ENCODE measurements at regions not wholly inside any gene's neighbourhood (a gene's known extent, or its start where the extent isn't known, plus 50 kb on each side); places are given as distances from the start of the nearest gene placed in this dataset.

DNA sequence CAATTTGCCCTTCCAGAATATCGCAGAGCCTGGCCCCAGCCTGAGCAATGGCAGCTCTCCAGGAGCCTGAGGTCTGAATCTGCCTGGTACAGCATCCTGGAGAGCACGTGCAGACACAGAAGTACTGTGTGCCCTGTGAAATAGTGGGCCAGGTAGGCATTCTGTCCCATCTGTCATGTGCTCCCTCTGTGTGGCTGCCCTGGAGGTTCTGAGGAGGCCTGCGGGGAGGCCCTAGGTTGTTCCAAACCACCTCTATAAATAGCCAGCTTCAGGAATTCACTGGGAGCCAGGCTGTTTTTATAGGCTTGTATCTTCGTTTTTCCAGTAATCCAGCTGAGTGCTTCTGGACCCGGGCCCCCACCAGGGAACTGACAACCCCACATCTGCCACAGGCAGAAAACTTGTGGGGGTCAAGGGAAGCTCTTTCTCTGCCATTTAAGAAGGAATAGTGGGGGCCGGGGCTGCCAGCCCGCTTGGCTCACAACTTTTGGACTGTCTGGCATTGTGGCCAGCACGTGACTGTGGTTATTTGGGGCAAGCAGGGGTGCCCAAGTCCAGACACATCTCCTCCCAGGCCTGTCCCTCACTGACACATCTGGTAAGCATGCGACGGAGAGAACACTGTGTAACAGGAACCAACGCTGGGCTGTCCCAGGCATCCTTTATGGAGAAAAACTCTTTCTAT, 356.3 kb upstream of the TNRC6C start:
- no peak for DNase-seq (ENCODE audit: low spot score)

DNA sequence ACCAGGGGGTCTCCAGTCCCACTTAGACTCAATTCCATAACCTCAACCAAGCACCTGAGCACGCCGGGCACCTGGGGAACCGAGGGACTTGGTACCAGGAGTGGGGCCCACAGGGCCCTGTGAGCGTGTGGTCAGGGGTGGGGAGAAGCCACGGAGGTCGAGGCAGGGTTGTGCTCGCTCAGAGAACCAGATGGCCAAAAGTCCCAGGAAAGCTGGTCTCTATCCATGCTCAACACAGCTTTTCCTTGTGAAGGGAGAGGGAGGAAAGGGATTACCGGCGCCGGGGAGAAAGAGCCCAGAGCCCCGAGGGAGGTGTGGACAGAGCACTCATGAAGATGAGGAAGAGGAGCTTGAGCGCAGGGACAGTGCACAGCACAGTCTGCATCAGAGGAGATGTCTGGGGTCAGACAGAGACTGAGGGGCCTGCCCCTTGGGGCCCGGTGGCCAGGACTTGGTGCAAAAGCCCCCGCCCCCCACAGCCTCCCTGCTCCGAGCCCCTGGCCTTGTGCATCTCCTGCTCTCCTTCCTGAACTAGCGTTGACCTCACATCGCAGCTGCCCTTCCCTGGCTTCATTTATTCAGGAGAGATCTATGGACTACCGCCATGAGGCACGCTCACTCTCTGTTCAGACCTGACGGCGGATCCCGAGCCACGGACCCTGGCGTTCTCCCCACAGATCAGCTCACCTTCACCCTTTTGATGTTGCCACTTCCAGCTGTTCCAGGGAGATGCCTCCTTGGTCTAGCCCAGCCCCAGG, 355.4 kb upstream of the TNRC6C start:
- no peak for DNase-seq (ENCODE audit: low spot score)

DNA sequence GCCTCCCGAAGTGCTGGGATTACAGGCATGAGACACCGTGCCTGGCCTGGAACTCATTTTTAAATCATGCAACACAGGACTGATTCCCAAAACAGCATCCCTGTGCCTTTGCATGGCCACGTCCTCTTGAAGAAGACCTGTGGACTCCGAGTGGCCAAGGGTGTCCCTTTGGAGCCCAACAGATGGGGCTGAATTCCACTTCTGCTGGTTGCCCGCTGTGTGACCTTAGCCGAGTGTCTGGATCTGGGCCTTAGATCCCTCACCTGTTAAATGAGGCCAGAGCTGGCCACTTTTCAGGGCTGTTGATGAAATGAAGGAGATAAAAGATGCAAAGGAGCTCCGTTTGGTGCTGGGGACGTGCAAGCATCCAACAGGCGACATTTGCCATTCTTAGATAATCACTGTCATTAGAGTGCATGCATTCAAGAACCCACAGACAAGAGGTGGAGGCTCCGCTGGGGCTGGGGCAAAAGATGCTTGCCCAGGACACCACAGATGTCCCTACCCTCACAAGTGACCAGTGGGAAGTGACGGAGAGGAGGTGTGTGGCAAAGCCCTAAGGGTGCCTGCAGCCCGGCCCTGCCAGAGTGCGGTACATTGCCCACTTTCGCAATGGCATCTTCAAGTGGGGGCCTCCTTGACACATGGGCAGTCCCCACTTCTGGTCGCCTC, 354.1 kb upstream of the TNRC6C start:
- DNase-seq (ENCODE audit: low spot score): no peak

DNA sequence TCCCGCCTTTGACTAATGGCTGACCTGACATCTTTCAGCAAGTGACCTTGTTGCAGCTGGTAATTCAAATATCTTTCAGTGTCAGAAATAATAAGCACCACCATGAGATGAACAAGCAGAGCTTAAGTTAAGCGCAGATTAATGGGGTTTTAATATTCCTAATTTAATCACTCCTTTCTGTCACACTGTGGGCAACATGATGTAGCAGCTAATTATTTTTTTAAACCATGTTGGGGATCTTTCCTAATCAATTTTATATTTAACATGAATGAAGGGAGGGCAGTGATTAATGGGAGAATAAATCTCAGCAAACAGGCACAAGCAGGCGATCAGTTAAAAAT, 353.6 kb upstream of the TNRC6C start:
- no peak for DNase-seq (ENCODE audit: low spot score)

DNA sequence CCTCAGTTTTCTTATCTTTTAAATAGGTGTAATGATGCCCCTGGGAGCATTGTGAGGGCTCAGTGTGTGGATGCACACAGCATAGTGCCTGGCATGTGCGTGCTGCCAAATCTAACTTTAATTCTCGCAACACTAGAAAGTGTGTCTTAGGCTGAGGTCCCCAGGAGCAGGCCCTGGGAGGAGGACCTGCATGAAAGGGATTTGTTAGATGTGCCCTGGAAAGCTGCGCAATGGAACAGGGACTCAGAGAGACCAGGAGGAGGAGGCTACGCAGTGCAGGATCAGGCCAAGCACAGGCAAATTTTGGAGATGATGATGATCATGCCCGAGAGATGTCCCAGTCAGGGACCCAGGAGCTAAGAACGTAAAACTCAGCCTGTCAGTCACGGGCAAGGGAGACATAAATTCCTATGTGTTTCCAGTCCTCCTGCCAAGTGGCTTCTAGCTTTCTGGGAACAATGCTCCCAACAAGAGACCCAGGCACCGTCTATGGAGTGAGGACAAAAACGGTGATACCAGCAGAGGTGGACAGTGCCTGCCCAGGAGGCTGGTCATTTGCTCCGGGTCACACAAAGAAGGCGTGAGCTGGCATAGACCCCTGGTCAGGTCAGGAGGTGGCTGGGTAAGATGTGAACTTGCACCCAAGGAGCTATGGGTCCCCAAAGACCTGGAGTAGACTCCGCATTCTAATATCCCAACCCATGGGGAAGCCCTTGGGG, 352.2 kb upstream of the TNRC6C start:
- no peak for DNase-seq (ENCODE audit: low spot score)

DNA sequence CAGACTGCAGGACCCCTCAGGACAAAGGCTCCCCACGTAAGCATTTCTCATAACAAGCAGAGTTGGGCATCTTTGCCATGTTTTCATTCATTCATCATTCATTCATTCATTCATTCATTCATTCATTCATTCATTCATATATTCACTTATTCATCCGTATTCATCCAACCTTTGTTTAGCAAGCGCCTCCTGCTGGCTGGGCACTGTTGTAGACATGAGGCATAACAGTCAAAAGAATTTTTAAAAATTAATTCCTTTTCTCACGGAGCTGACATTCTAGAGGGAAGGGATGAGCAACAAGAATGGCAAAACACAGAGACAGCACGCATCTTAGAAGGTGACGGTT, 351.7 kb upstream of the TNRC6C start:
- no peak for DNase-seq (ENCODE audit: low spot score)

DNA sequence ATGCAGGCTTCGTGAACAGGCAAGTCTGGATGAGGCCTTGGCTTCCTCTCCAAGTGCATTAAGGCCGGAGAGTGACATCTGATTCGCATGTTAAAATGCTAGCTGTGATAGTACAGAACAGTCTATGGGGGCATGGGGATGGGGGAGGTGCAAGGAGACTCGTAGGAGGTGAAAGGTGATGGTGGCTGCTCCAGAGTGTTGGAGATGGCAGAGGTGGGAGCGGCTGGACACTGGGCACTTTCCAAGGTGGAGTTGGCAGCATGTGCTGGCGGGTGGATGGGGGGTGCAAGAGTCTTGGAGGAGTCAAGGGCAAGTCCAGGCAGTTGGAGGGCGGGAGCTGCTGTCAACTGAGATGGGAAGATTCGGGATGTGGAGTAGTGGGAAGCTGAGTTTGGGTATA, 350.9 kb upstream of the TNRC6C start:
- no peak for DNase-seq (ENCODE audit: low spot score)

DNA sequence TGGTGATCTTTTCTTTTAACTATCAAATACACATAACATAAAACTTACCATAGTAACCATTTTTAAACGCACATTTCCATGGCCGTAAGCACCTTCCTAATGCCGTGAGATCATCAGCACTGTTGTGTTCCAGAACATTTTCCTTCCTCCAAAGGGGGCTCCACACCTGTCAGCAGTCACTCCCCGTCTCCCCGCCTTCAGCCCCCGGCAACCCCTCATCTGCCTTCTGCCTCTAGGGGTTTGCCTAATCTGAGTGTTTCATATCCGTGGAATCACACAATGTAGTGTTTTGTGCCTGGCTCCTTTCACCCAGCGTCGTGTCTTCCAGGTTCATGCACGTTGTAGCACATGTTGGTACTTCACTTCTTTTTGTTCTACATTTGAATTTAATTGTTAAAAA, 350.1 kb upstream of the TNRC6C start:
- no peak for DNase-seq (ENCODE audit: low spot score)

DNA sequence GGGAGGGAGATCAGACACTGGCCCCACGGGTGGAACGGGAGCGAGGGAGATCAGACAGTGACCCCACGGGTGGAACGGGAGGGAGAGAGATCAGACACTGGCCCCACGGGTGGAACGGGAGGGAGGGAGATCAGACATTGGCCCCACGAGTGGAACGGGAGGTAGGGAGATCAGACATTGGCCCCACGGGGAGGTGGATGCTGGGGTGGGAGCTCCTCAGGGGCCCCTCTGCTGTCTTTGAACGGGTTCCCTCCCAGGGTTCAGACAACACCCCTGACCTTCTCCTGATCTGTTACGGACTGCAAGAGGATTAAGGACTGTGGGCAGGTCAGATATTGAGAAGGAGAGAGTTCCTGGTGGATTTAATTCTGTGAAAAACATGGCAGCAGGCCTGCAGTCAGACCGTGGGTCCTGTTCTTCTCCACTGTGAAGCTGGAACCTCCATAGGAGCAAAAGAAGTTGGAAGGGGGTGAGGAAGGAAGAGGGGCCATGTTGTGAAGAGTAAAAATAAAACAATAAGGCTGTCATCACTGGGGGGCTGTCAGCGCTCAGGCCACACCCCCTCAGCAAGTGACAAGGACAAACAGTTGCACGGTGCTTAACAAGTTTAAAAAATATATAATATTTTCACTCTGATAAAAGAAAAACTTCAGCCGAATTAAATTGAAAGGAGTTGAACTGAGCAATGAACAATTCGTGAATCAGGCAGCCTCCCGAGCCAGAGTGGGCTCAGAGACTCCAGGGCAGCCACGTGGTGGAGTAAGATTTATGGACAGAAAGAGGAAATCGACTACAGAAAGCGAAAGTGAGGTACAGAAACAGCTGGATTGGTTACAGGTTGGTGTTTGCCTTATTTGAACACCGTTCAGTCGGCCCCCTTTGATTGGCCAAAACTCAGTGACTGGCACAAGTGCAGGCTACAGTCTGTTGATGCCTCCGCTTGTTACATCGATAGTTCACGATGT, 348.7 kb upstream of the TNRC6C start:
- no peak for DNase-seq (ENCODE audit: low spot score)

DNA sequence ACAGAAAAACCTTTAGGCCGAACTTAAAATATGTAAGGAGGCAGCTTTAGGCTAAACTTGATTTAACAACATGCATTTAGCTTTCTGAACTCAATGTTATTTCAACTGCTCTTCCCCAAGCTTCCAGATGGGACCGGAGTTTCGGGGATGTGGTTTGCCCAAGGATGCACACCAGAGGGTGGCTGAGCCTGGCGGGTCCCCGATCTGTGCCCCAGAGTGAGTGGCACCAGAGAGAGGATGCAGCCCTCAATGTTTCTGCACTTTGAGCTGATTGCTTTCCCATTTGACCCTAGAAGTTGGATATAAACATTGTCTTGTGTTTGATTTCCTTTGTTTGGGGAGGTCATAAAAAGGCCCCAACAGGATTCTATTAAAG, 348.0 kb upstream of the TNRC6C start:
- DNase-seq (ENCODE audit: low spot score): no peak

DNA sequence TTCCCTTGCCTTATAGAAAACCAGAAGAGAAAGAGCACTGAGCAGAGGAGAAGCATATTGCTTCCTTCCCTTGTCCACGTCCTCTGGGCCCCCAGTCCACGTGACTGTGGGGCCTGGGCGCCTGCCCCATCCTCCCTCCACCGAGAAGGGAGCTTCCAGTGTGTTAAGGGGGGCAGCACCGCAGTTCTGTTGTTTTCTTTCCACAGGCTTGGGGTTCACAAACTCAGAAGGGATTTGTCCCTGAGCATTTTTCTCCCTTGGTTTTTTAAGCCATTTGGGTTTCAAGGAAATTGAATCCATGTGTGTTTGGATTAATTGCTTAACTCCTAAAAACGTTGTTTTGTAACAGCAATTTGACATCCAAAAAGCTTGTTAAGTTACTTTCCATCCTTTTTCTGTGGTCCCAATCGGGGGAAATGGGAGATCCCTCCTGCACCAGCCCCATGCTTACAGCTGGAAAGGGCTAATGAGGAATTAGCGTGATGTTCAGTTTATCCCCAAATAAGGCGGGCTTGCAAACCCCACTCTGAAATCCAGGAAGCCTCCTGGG, 347.5 kb upstream of the TNRC6C start:
- DNase-seq (ENCODE audit: low spot score): no peak

DNA sequence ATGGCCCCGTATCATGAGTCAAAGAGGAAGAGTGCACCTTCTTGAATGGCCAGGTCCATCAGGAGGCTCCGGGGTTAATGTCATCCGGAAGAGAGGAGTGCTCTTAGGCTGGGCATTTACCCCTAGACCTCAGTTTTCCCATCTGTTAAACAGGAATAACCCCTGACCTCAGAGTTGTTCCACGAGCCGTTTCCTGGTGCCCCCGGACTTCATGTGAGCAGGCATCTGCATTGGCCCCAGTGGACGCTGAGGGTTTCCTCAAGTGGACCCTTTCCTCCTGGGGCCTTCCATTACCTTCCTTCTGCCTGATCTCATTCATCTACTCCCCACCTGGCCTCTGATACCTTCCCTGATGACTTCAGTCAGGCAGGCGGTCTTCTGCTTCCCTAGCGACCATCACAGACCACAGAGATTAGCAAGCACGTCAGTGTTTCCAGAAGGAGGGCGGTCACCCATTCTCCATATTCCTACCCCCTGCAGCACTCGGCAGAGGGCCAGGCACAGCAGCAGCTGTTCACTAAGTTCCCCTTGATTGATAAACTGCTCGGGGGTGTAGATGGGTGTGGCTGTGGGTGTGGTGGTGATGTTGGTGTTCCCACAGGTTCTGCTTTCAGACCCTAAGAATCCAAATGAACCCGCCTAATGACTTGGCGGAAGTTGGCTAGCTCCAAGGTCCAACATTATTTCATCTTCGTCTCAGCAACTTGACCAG, 346.6 kb upstream of the TNRC6C start:
- no peak for DNase-seq (ENCODE audit: low spot score)

DNA sequence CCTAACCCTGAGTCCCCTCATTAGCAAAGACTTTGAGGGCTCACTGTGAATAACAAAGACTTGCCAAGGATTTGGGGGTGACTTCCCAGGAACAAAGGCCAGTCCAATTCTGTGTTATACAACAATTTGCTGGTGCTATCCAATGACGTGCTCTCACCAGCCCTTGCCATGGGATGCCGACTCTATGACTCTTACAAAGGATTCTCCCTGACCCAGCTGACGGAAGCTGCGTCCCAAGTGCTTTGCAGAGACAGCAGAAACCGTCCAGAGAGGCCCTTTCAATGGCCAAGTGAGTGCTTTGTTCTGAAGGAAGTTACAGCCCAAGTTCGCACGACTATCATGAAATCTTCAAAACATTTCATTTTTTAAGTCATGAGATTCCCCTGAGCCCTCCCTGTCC, 345.3 kb upstream of the TNRC6C start:
- DNase-seq (ENCODE audit: low spot score): no peak

DNA sequence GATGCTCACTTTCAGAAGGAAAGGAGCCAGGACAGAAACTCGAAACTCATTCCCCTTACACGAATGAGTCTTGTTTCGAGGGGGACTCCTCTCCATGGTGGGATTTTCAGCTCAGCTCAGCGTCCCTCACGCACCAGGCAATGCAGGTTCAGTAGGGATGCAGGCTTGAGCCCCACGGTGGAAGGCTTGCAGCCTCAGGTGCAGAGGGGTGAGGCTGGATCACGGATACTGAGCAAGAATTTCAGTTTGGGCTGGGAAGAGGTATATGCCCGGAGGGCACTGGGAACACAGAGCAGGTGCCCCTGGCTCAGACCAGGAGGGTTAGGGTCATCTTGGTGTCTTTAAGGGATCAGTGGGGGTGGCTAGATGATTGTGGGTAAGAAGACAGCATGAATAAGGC, 344.9 kb upstream of the TNRC6C start:
- no peak for DNase-seq (ENCODE audit: low spot score)

DNA sequence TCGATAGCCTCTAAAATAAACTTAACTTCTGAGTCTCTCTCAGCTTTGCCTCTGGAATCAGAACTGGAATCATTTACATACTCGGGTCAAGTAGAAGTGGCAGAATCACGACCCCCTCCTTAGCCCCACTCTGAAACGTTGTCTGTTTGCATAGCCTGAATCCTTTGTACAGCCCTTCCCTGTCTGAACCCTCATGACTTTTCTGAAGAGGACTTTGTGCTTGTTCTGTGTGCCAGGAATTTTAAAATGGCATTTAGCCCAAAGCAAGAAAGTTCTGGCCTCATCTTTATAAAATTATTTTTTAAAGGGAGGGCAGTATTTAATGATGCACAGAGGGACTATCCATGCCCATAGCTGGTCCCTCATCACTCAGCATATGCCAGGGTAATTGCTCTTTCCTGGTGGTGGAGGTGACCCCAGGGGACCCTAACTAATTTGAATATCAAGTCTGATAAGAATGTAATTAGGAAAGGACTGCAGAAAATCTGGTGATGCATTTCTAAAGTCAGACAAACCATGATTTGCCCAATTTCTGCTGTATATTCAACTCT, 342.7 kb upstream of the TNRC6C start:
- DNase-seq (ENCODE audit: low spot score): no peak

DNA sequence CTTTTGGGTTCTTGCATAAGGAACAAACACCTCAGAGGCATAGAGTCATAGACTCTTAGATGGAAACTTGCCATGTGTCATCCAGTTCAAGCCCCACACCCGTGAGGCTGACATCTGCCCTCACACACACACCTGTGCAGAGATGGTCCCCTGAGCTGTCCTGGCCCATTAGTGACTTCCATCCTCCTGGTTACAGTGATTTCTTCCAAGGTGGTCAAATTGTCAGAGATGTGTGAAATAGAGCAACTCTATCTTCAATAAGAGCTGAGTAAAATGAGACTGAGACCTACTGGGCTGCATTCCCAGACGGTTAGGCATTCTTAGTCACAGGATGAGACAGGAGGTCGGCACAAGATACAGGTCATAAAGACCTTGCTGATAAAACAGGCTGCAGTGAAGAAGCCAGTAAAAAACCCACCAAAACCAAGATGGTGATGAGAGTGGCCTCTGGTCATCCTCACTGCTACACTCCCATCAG, 342.2 kb upstream of the TNRC6C start:
- no peak for DNase-seq (ENCODE audit: low spot score)

DNA sequence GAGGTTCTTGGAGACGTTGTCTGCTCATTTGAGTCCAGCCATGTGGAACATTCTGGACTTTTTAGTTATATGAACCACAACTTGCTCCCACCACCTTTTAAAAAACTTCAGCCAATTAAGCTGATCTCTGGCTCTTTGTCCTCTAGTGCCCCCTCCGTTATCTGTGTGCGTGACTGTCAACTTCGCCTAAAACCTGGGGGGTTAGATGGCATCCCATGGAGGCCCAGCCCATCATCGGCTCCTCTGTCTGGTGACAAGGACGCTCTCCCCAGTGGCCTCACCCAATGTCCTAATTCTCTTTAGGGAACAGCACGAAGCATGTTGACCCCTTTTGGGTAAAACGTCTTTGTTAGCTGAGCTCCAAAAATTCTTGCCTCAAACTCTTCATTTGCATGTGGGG, 341.0 kb upstream of the TNRC6C start:
- DNase-seq (ENCODE audit: low spot score): no peak

DNA sequence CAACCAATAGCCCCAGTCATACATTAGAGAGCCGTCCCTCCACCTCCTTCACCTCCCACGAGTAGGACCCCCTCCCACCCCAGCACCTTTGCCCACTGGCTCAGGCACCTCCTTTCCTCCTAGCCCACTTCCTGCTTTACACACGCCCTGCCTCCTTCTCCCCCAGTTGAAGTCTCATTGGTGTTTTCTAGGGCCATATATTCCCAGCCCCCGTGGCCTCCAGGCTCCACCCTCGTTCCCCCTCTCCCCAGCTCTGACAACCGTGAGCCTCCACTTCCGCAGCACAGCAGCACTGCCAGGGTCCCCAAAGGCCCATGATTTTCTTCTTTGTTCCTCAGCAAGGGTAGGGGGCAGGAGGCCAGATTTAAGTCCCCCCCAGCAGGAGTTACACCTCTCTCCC, 340.3 kb upstream of the TNRC6C start:
- no peak for DNase-seq (ENCODE audit: low spot score)

DNA sequence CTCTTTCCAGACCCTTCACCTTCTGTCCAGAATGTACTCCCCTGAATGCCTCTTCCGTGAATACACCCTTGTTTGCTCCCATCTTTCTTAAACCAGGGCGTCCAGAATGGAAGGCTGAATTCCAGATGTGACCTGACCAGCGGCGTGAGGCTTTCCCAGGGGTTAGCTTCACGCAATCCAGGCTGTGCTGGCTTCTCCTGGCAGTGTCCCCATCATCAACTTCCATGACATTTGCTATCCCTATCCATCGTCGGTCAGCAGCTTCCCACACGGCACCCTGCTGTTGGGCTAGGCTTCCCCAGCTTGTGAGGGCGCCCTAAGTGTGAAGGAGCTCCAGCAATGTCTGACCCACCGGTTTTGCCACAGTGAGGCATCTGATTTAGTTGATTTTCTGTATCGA, 339.8 kb upstream of the TNRC6C start:
- no peak for DNase-seq (ENCODE audit: low spot score)

DNA sequence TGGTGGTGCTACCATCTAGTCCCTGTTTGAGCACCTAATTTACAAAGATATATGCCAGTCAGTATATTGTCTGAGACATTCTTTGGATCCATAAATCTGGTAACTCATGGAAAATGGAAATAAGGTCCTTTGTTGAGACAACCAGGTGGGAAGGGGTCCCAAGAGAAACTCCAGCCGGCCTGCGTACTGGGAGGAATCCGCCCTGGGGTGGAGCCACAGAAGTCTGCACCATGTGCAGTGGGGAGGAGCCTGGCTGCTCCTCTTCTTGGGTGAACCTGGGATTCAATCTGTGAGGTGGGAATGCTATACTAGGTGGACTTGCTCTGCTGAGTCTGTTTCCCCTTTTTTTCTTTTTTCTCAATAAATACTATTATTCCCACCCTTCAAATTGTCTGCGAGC, 339.2 kb upstream of the TNRC6C start:
- DNase-seq (ENCODE audit: low spot score): no peak

Measured in HuH-7 (cell line).